SIG-M5 (cell line): ENCODE measurements at regions not wholly inside any gene's neighbourhood (a gene's known extent, or its start where the extent isn't known, plus 50 kb on each side); places are given as distances from the start of the nearest gene placed in this dataset.

Experiments
- DNase-seq: peaks from one replicate; lab custom pipeline; 2025; lab: John Stamatoyannopoulos, UW

DNA sequence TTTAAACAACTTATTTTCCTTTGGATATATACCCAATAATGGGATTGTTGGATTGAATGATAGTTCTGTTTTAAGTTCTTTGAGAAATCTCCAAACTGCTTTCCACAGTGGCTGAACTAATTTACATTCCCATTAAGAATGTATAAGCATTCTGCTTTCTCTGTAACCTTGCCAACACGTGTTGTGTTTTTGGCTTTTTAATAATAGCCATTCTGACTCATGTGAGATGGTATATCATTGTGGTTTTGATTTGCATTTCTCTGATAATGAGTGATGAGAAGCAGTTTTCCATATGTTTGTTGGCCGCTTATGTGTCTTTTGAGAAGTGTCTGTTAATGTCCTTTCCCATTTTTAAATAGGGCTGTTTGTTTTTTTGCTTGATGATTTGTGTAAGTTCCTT lies 155.6 kb upstream of the PITX2 start:
- no peak for DNase-seq

DNA sequence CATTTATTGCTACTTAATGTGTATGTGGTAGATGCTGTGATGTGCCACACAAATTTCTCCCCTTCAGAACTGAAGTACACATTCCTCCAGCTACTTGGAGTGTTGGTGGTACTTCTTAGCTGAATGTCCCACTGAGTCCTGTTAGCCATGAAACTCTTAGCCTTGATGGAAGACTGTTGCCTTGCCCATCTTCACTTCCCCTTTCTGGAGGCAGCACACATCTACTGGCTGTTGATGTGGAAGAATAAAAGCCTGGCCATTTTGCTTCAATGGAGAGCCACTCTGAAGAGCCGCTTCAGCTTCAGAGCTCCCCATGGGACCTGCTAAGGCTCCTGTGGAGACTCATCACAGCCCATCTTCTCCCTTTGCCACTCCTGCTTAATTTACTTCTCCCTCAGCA lies 157.7 kb upstream of the PITX2 start:
- DNase-seq: no peak

DNA sequence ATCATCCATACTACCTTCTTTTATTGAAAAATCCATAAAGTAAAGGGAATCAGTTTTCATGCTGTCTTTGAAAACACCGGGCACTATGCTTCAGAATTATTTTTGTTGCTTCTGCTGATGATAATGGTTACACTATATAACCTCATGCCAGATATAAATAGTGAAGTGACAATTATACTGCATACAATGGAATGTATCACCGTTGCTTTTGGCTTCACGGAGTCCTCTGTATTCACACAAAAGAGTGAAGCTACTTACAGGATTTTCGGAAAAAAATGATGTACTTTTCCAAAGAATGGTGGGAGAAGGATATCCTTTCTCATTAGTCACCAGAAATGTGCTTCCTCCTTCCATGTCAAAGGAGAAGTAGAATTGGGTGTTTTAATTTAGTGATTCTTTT lies 159.1 kb upstream of the PITX2 start:
- no peak for DNase-seq

DNA sequence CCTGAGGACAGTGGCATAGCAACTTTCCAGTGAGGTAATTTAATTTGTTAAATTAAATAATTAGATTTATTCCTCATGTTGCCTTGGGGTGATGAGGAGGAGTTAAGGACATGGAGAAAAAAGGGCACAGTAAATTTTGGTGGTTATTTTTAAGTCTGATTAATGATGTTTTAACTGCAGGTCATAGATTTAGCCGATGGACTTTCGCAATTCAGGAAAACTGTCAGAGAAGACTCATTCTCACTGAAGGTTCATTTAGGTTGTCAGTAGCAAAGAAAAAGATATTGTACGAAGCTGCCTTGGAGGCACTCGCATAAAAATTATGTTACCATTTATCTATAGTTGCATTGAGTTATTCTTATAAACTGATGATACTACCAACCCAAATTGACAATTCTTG lies 164.2 kb upstream of the PITX2 start:
- no peak for DNase-seq

DNA sequence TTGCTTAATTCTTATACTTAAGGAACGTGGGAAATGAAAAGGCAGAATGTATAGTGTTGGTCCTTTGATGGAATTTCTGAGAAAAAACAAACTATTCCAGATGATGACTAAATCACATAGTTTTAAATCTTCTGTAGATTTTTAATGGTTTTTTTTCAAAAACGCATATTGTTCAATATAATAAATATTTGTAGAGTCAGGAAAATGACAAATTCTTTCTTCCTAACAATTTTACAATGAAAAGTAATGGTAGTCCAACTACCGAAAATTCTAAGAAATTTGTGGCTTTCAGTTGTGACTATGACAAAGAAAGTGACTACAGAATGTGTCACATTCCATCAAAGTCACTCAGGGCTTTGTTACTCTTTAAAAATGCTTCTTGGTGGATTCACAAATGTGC lies 164.8 kb upstream of the PITX2 start:
- DNase-seq: no peak

DNA sequence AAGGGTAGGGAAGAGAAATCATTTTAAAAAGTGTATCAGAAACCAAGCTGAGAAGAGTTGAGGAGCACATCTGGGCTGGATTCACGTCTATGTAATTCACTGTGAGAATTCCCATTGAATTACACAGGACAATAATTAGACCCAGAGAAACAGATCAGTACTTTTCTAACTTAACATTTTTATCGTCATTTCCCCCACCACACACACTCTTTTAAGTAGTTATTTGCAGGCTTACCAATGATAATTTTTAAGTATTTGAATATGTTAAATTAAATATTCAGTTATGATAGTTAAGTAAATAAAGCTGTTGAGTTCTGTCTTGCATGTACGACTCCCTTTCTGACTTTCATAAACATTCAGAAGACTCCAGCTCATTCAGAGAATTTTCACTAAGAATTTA lies 165.4 kb upstream of the PITX2 start:
- DNase-seq: no peak

DNA sequence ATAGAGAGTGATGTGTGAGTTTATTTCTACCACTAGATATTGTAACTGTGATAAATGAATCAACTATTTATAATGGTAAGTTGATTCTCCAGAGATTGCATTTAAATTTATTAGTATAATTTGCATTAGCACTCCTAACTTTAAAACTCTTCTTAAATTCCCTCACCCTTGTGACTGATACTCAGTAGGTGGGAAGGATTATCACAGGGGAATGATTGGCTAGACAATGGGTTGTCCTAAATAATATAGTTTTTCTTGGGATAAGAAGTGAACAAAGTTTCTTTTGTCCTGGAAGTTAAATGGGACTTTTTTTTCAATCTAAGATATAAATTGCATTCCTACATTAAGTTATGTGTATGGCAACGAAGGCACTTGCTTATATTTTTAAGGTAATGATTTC lies 169.2 kb upstream of the PITX2 start:
- no peak for DNase-seq

DNA sequence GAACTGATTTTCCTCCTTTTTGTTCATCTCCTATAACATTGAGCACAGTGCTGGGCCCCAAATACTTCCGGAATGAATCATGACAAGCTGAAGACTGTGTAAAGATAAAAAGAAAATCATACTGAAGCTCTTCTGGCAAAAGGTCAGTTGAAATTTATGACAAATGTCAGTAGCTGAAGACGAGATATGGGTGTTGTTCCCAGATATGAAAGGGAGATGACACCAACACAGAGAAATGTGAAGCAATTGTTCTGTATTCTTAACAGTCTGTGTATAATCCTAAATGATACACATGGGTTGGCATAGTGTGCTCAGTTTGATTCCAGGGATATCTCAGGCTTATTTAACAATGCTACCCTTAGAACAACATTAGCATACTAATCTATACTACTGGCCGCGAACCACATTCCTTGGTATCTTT lies 170.5 kb upstream of the PITX2 start:
- DNase-seq: no peak

DNA sequence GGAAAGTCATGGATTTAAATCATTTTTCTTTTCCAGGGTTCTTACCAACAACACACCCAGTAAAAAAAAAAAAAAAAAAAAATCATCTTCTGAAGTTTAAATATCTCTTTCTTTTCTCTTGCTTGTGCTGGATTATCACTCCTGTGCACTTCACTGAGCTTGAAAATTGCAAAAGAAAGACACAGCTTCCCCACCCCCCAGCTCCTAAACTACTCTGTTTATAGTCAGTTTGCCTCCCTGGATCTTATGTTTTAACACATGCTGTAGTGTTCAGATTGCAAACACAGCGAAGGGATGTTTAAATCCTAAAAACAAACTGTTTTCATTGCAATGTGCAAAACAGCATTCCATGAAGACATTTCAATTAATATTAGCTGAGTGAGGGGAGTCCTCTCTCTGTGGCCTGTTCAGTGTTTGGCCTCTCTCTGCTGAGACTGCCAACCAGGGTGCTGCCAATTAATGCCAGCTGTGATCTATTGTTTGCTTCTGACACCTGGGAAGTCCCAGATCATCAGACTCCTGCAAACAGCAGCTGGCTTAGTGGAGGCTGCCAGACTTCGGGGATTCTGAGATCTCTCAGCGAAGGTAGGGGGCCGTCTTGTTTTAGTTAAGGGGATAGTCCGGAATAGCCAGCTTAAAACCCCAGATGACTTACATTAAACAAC lies 171.1 kb upstream of the PITX2 start:
- DNase-seq: no peak

DNA sequence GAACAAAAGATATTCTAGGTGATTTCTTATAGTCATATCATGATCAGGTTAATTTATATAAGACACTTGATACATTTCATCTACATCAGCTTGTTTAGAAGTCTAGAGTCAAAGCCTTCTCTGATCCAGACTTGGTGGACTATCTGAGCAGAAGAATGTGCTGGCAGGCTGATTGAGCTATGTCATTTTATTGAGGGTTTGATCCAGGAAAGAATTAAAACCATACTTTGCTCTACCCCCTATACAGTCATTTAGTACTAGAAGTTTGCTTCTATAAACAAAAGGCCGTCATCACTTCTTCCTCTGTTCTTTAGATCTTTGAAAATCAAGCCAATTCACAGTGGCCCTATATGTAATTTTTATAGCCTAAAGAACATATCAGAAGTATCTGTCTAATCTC lies 173.1 kb upstream of the PITX2 start:
- no peak for DNase-seq

DNA sequence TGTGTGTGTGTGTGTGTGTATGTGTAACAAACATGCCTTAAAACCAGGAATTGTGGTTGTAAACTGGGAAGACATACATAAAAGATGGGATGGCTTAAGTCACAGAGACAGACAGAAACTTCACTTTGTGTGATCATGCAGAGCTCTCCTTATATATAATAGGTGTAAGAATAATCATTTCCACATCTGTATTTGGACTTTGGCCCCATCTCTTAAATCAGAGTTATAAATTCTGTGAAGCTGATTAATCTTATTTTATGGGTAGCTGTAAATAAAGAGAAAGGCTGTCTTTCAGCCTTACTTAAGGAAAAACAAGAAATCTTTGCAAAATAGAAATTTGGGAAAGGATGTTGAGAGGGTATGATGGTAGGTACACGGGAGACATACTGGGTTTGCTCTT lies 174.6 kb upstream of the PITX2 start:
- no peak for DNase-seq

DNA sequence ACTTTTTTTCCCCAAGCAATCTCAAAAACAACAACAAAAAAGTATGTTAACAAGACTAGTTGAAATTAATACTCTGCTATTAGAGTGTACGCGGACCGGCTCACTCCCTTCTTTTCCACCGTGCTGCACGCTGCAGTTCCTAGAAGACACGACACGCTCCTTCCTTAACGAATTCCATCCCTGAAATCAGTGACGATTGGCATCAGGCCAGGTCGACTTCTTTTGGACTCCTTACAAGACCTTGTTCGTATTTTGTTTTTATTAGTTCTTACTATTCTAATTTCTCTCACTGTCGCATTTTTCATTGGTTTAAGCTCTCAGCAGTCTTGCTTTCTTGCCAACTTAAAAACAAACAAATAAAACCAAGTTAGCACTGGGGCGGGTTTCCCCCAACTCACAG lies 175.8 kb upstream of the PITX2 start:
- no peak for DNase-seq

DNA sequence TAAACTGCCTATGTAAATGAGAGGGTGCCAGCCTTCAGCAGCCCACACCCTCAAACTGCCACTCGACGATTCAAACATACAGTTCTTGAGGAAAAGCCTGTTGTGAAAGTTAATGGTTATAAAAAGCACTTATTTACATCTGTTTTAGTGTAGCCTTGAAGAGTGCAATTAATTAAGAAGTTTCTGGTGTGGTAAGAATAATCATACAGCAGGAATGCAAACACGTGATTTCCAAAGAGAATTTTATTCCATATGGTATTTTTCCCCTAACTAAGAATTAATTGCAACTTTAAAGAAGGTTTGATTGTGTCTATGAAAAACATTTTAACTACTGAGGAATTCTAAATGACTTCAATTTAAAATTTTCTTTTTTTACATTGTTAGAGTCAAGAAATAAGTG lies 176.3 kb upstream of the PITX2 start:
- no peak for DNase-seq

DNA sequence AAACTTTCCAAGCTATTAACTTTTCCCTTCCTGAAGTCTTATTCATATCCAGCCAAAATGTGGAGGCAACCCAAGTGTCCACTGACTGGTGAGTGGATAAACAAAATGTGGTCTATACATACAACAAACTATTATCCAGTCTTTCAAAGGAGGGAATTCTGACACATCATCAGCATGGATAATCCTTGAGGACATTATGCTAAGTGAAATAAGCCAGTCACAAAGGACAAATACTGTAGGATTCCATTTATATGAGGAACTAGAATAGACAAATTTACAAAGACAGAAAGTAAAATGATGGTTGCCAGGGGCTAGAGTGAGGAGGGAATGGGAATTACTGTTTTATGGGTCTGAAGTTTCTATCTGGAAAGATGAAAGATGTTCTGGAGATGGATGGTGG lies 178.7 kb upstream of the PITX2 start:
- no peak for DNase-seq

DNA sequence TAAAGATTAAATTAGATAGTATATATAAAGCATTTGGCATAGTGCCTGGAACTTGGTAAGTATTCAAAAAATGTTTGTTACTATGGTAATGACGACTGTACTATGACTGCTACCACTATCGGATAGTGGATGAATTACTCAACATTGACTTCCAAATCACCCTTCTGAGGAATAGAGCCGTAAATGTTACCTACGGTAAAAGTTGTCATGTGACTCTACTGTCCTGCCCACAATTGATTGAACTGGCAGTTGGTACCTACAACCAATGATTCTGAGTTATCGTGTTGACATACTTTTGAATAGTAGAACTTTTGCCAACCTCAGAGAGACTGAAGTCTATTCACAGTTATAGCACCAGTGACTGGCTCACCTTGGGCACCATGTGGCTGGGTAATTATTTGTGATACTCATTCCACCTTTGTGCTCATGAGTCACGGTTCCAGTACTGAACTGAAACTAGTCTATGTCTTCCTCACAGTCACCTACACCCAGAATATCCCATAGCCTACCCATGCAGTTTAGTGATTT lies 185.5 kb upstream of the PITX2 start:
- DNase-seq: no peak

DNA sequence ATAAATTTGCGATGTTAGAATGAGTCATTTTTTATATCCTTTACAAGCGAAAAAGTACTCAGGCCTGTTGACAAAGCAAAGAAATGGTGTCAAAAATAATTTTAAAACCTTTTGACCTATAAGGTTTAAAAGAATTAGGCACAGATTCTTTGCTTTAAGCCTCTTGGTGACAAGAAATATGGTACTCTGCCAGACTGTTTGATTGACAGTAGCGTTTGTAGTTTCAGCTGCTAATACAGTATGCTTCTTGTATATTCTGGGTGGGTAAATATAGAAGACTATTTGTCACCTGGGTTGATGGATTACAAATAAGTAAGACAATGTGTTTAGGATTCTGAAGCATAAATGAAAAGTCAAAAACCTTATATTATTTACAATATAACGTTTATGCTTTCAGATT lies 193.1 kb upstream of the PITX2 start:
- DNase-seq: no peak

DNA sequence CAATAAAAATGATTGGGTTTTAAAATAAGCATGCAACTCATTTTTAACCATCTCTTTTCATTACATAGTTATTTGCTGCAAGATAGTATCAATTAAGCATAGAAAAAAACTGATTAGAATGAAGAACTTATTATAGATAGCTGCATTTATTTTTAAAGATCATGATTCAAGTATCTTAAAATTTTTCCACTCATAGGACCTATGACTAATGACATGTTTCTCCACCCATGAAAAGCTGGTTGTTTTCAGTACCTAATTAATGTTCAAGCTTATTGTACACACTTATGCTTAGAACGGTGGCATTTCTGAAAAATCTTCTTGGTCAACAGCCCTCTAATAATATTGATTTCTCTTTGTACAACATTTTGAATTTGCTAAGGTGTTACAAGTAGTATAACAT lies 193.5 kb upstream of the PITX2 start:
- no peak for DNase-seq

DNA sequence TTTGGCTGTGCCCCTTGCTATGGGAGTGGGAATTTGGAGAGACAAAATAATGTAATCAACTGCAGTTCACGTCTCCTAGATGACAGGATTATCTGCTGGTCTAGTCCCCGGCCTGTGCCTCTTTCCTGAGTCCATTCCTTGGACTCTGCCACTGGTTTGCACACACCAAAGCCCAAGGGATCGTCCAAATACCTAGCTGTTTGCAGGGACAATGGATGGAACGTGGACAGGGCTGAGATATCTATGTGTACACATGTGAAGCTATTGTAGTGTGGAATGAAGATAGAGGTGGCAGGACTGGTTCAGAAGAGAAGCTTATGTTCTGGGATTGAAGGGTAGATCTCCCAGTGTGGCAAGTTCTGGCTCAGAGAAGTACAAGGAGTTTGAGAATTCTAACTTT lies 198.3 kb upstream of the PITX2 start:
- no peak for DNase-seq

DNA sequence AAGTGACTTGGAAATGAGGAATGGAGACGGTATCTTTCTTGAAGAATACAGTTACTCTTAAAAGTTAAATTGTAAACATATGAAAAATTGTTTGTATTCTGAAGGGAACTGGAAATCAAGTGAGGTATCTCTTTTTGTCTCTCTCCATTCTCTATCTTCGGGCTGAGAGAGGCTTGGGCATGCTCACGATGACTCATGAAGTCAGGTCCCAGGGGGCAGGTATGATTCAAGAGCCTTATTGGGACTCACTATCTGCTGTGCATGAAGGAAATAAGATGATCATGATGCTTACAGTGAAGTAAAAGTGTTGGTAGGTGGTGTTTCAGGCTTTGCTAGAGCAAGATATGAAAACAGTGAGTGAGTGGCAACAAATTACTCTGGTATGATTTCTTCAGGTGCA lies 200.4 kb upstream of the PITX2 start:
- no peak for DNase-seq

DNA sequence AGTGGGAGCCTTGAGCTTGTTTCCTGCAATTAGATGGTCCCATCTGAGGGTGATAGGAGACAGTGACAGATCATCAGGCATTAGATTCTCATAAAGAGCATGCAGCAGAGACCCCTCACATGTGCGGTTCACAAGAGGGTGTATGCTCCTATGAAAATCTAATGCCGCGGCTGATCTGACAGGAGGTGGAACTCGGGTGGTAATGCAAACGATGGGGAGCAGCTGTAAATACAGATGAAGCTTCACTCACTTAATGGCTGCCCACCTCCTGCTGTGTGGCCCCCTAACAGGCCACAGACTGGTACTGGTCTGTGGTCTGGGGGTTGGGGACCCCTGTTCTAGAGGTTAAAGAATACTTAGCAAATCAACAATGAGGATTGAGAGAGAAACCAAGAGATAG lies 201.5 kb upstream of the PITX2 start:
- no peak for DNase-seq

DNA sequence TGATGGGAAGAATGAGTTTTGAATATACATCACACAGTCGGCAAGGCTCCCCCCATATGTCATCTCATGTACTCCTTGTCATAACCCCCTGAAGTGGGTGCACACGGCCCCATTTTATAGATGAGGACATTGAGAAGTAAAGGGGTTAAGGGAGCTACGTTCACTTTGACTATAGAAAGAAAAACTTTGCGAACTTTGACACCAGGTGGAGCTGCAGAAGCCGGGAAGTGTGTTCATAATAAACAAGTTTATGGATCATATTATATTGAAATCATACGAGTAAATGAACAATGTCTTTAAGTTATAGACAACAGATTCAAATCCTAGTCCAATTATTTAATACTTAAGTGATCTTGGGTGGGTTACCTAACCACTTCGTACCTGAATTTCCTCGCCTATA lies 203.8 kb upstream of the PITX2 start:
- no peak for DNase-seq

DNA sequence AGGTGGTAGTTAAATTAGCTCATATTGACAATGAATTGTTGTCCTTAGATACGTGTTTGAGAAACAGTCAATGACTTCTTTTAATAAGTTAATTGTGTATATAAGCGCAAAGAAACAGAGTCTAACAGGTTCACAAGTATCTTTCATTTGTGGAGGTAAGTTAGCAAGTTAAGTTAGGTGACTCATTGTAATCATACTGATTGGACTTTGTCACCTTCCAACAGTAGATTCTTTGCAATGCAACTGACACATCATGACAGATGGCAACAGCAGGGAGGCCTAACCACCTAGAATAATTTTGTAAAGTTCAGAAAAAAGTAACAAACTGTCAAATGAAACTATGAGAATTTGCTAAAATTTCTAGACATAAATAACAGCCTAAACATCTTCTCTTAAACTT lies 207.6 kb upstream of the PITX2 start:
- DNase-seq: no peak

DNA sequence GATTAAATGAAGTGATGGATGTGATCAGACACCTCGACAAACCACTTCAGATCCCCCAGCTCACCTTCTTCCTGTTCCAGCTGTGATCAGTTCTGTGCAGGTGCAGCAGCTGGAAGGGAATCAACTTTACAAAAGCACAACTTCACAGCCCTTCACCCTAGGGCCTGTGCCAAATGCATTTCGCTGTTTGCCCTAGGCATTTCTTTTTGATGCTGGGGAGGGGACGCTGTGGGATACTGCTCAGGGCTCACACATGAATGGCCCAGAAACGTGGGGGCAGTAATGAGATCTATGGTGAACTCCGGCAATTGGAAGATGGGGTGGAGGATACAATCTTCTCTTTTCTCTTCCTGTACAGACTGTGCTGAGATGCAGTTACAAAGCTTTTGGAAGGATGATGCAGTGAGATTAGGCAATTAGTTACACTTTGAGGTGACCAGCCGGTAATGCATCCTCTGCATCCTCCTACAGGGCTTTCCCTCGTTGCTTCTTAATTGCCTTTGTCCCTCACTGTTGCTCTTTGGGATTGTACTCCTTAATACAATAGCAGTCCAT lies 215.1 kb upstream of the PITX2 start:
- DNase-seq: no peak

DNA sequence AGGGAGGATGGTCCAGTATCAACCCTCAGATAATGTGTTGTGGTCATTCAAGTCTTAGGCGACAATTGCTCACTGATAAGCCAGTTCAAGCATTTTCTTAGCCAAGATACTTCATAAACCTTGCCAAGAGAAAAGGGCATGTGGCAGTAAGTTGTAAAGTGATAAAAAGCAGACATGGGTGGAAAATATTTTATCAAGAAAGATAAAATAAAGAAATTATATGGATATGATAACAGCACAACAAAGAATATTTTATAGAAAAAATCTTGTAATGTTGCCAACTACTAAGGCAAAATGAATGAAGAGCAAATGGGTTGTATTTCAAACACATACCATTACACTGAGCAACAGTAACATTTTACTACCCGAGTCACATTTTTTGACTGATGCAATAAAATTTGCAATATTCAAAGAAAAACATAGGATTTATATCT lies 217.4 kb upstream of the PITX2 start:
- no peak for DNase-seq
